OCI-LY1 (cell line): ENCODE measurements at regions not wholly inside any gene's neighbourhood (a gene's known extent, or its start where the extent isn't known, plus 50 kb on each side); places are given as distances from the start of the nearest gene placed in this dataset.
A peak's percentile ranks its signal among the peaks of the same experiment; 100 is the strongest.

Experiments used
- EZH2 ChIP-seq: fragments of 200-600 bp; sonication (generic), shearing (Covaris generic); IDR thresholded peaks from 2 replicates; pipeline ENCODE4 v1.8.0; 2017; ENCODE audit warnings: borderline replicate concordance, mixed run types, mild to moderate bottlenecking, antibody characterized with exemption, low read length, moderate library complexity, mixed read lengths
- TF ChIP-seq, protein P1 (sequence below): fragments of 200-600 bp; sonication (generic), shearing (Covaris generic); IDR thresholded peaks from 2 replicates; pipeline ENCODE4 v1.5.1; 2017; ENCODE audit warnings: mild to moderate bottlenecking, antibody characterized with exemption, low read length, moderate library complexity, mixed read lengths

DNA sequence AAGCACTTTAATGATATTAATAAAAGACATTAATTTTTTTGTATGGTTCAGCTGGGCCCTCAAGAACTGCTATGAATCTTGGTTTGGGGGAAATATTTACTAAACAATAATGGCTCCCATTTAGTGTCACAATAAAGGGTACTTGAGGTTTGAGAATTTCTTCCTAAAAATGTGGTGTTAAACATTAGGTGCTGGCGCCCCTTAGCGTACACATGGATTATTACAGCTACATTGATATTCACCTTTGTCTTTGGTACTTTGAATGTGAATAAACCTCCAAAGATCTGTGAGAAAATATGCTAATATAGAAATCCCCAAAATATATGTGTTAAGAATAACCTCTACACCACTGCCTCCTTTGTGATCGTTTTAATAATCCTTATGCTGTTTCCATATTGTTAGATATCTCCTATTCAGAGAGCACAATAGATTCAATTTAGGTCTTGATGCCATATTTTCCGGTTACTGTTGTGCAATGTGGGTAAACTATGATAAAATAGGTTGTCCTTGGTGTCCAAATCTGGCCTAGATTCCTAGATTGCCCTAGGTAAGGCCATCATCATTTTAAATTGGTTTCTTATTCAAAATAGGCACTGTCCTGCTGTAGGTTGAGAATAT, 161.8 kb upstream of the CACNA2D1 start:
- TF ChIP-seq, protein P1, sequence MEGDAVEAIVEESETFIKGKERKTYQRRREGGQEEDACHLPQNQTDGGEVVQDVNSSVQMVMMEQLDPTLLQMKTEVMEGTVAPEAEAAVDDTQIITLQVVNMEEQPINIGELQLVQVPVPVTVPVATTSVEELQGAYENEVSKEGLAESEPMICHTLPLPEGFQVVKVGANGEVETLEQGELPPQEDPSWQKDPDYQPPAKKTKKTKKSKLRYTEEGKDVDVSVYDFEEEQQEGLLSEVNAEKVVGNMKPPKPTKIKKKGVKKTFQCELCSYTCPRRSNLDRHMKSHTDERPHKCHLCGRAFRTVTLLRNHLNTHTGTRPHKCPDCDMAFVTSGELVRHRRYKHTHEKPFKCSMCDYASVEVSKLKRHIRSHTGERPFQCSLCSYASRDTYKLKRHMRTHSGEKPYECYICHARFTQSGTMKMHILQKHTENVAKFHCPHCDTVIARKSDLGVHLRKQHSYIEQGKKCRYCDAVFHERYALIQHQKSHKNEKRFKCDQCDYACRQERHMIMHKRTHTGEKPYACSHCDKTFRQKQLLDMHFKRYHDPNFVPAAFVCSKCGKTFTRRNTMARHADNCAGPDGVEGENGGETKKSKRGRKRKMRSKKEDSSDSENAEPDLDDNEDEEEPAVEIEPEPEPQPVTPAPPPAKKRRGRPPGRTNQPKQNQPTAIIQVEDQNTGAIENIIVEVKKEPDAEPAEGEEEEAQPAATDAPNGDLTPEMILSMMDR: peak; percentile 96
- TF ChIP-seq EZH2: no peak
